ENCODE measurements at regions not wholly inside any gene's neighbourhood (a gene's known extent, or its start where the extent isn't known, plus 50 kb on each side); places are given as distances from the start of the nearest gene placed in this dataset.

- ATAC-seq (no peak), DNase-seq (ENCODE audit: low read depth, low spot score) (no peak)
- Histone ChIP-seq H3K36me3 (ENCODE audit: control insufficient read depth in 1 of 2, insufficient read depth in 2 of 2, low read length in 2 of 2) (no peaks in the 10 kb centered on the region), H3K27me3 (ENCODE audit: insufficient read depth, low read length) (no peaks in the 10 kb centered on the region), H3K27ac (ENCODE audit: low read depth, low read length) (no peak overlapping the region), H4K20me1 (ENCODE audit: insufficient read depth) (no peaks in the 10 kb centered on the region), H3K9ac (ENCODE audit: low read length) (no peak overlapping the region), H2AFZ (ENCODE audit: low read depth, low read length, poor library complexity, severe bottlenecking) (no peak overlapping the region), H3K4me3 (replicated peaks in 1 of 2; ENCODE audit: low read depth in 1 of 2, low read length in 2 of 2) (no peak overlapping the region), H3K9me3 (ENCODE audit: control insufficient read depth in 1 of 2, insufficient read depth in 1 of 2, low read depth in 1 of 2, low read length in 2 of 2) (no peaks in the 10 kb centered on the region), H3K4me1 (ENCODE audit: control insufficient read depth in 1 of 2, insufficient read depth in 2 of 2, low read length in 2 of 2) (no peaks in the 10 kb centered on the region), H3K79me2 (ENCODE audit: insufficient read depth, low read length) (no peaks in the 10 kb centered on the region), H3K4me2 (ENCODE audit: low read length) (no peak overlapping the region), H3K9me2 (ENCODE audit: insufficient read depth) (no peaks in the 10 kb centered on the region)
- POLR2A ChIA-PET, result no interaction called here
- TF ChIP-seq ZFX (IDR thresholded peaks at IDR 0.05) (no peak), SIN3A (IDR thresholded peaks at IDR 0.05; ENCODE audit: low read depth) (no peak)
- CTCF ChIA-PET, result no interaction called here
- no TSS peak for BruUV-seq (replicated peaks)
- RAD21 ChIA-PET (ENCODE audit: low non-redundant PET in 1 of 2, low total read pairs in 2 of 2, uncharacterized antibody in 2 of 2, unreplicated experiment in 2 of 2), result no interaction called here
- intact Hi-C loops (cut with micrococcal nuclease), result no loop called here
Measured at GRCh38 chr13:99103536-99103935, 97.1 kb upstream of the UBAC2 start.

GRCh38 chr13:99104396-99104795 lies 96.3 kb upstream of the UBAC2 start:
- H3K27ac ChIP-seq (ENCODE audit: low read depth, low read length), result no peak overlapping the region
- ATAC-seq (no peak), DNase-seq (ENCODE audit: low read depth, low spot score) (no peak)
- POLR2A ChIA-PET, result no interaction called here
- H2AFZ ChIP-seq (ENCODE audit: low read depth, low read length, poor library complexity, severe bottlenecking), result no peak overlapping the region
- H3K9ac ChIP-seq (ENCODE audit: low read length), result no peak overlapping the region
- RAD21 ChIA-PET (ENCODE audit: low non-redundant PET in 1 of 2, low total read pairs in 2 of 2, uncharacterized antibody in 2 of 2, unreplicated experiment in 2 of 2), result no interaction called here
- no peaks in the 10 kb centered on the region for H3K79me2 ChIP-seq (ENCODE audit: insufficient read depth, low read length)
- TF ChIP-seq FOSL1 (IDR thresholded peaks at IDR 0.05; ENCODE audit: low read depth) (no peak), CEBPB (IDR thresholded peaks at IDR 0.05; ENCODE audit: low read depth) (no peak), EZH2 (IDR thresholded peaks at IDR 0.05) (no peak), SP1 (IDR thresholded peaks at IDR 0.05; ENCODE audit: low read depth) (no peak), CTCF (IDR thresholded peaks at IDR 0.05 in 2 of 3, conservative IDR thresholded peaks at IDR 0.05 in 1 of 3; ENCODE audit: borderline replicate concordance in 1 of 3, insufficient read depth in 1 of 3, low read depth in 2 of 3, low read length in 2 of 3) (no peak), CBX3 (IDR thresholded peaks at IDR 0.05; ENCODE audit: low read depth) (no peak)
- intact Hi-C loops (cut with micrococcal nuclease), result no loop called here
- no peaks in the 10 kb centered on the region for H3K9me2 ChIP-seq (ENCODE audit: insufficient read depth)
- no peaks in the 10 kb centered on the region for H3K4me1 ChIP-seq (ENCODE audit: control insufficient read depth in 1 of 2, insufficient read depth in 2 of 2, low read length in 2 of 2)
- no peak overlapping the region for H3K4me3 ChIP-seq (replicated peaks in 1 of 2; ENCODE audit: low read depth in 1 of 2, low read length in 2 of 2)
- no peaks in the 10 kb centered on the region for H3K9me3 ChIP-seq (ENCODE audit: control insufficient read depth in 1 of 2, insufficient read depth in 1 of 2, low read depth in 1 of 2, low read length in 2 of 2)
- H4K20me1 ChIP-seq (ENCODE audit: insufficient read depth), result no peaks in the 10 kb centered on the region
- no peaks in the 10 kb centered on the region for H3K36me3 ChIP-seq (ENCODE audit: control insufficient read depth in 1 of 2, insufficient read depth in 2 of 2, low read length in 2 of 2)
- CTCF ChIA-PET, result no interaction called here
- H3K27me3 ChIP-seq (ENCODE audit: insufficient read depth, low read length), result no peaks in the 10 kb centered on the region
- BruUV-seq (replicated peaks), result no TSS peak
- no peak overlapping the region for H3K4me2 ChIP-seq (ENCODE audit: low read length)

Measured in HCT116 (cell line).